GM10248 (cell line): ENCODE measurements at regions not wholly inside any gene's neighbourhood (a gene's known extent, or its start where the extent isn't known, plus 50 kb on each side); places are given as distances from the start of the nearest gene placed in this dataset.

Experiments used
- CTCF ChIA-PET: fragments of 300-600 bp; sonication (Branson Sonifier 250); formaldehyde crosslinking; extraction: SDS; loops from one replicate; lab custom pipeline; 2021; ENCODE audit warnings: antibody characterized with exemption; lab: Yijun Ruan, JAX
- POLR2A ChIA-PET: fragments of 350-650 bp; sonication (Branson Sonifier 250); formaldehyde crosslinking; extraction: SDS; loops from one replicate; lab custom pipeline; 2020; ENCODE audit warnings: antibody characterized with exemption; lab: Yijun Ruan, JAX
- DNase-seq: peaks from one replicate; pipeline ENCODE4 v3.0.0; 2012; ENCODE audit errors: extremely low spot score
- TF ChIP-seq, protein P1 (sequence below): IDR thresholded peaks from 2 replicates; pipeline ENCODE4 v1.5.1; 2012; ENCODE audit warnings: mild to moderate bottlenecking, low read depth; ENCODE audit errors: extremely low read depth, missing control alignments, control extremely low read depth

DNA sequence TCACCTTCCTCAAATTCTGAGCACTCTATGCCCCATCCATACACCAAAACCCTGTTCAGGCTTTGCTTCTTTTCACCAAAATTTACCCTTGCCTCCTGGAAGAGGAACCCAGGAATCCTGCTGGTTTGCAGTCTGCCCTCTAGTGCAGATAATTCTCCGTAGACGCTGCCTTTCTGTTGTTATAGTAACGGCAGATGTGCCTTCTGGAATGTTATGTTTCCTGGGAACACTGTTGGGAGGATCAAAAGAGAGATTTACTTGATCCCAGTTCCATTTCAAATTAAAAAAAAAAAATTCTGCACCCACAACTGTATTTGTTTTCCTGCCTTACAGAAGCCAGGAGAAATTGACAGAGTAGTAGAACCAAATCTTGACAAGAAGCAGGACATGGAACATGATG lies 104.2 kb upstream of the RMST start:
- no peak for DNase-seq
- TF ChIP-seq, protein P1, sequence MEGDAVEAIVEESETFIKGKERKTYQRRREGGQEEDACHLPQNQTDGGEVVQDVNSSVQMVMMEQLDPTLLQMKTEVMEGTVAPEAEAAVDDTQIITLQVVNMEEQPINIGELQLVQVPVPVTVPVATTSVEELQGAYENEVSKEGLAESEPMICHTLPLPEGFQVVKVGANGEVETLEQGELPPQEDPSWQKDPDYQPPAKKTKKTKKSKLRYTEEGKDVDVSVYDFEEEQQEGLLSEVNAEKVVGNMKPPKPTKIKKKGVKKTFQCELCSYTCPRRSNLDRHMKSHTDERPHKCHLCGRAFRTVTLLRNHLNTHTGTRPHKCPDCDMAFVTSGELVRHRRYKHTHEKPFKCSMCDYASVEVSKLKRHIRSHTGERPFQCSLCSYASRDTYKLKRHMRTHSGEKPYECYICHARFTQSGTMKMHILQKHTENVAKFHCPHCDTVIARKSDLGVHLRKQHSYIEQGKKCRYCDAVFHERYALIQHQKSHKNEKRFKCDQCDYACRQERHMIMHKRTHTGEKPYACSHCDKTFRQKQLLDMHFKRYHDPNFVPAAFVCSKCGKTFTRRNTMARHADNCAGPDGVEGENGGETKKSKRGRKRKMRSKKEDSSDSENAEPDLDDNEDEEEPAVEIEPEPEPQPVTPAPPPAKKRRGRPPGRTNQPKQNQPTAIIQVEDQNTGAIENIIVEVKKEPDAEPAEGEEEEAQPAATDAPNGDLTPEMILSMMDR: no peak
- ChIA-PET CTCF (interaction anchor here (1.3 kb wide), 2 partner anchors 10 to 11 kb away, joined by 3 read pairs; no protein-coding TSS in a partner anchor), POLR2A (no interaction called here)

DNA sequence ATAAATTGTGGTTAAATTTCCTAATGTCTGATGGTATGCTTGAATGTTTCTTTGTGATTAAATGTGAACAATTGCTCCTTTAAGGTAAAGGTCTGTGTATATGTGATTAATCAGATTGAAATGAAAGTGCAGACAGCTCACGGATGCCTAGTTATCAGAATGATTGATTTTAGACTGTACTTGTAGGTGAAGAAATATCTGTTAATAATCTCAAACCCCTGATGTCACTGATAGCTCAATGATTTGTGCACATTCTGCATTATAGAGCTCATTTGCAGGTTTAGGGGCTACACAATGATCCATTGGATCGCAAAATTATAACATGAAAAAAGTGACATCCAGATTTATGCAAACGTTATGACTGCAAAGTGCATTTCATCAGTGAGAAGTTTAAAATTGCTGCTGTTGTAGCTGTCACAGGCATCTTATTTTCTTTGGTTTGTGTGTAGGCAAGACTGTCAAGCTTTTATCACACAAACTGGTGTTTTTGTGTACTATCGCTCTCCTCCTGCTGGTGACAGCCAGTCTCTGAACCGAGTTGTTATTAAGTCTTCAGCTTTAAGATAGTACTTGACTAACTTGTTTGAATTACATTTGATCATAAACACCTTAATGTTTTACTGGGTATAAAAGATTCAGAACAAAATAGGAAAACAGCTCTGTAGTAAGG lies 103.4 kb upstream of the RMST start:
- CTCF ChIA-PET: interaction anchor here (0.9 to 1.9 kb wide), 5 partner anchors 9 to 50 kb away, joined by 3 to 5 read pairs (median 3); no protein-coding TSS in a partner anchor
- POLR2A ChIA-PET: no interaction called here
- TF ChIP-seq, protein P1: no peak
- no peak for DNase-seq

DNA sequence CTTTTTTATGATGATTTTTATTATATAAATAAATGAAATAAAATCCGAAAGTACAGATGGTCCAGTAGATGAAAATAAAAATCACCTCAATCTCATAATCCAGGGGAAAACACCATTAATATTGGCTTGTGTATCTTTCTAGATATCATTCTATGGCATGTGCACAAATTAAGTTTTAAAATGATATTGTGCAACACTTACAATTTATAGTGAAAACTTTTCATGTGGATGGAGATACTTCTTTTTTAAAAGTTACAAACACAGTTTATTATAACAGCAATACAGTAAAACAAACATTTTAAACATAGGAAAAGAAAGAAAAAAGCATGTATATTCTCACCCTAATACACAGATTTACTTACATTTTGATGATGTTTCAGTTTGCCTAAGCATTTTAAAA lies 98.9 kb upstream of the RMST start:
- ChIA-PET POLR2A (no interaction called here), CTCF (no interaction called here)
- TF ChIP-seq, protein P1: no peak

DNA sequence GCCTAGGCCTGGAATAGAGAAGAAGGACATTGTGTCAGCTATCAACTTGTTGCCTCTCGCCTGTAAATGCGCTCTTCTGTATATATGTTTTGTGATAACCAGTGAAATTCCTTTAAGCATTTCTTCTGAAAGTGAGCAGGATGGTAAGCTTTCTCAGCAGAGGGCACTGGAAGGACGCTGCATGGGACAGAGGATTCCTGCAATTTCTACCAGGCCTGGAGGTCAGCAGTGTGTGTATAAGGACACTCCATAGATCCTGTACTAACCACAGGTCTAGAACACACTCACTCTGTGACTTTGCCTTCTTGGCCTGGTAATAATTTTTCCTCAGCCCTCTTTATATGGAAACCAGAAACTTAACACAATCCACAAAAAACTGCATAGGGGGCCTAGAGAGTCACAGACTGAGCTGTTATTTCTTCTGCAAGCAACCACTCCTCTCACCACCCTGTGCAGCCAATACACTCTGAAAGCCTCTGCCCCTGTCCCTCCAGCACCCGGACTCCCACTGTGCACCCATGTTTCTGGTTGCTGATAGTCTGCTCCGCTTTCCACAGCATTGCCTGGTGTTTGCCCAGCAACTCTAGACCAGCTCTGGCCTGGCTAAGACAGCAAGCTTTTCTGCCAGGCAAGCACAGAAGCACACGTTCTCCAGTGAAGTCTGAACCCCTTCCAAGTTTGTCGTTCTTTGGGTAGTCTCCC lies 94.0 kb upstream of the RMST start:
- DNase-seq: no peak
- POLR2A ChIA-PET: no interaction called here
- CTCF ChIA-PET: interaction anchor here (1.0 to 1.9 kb wide), 3 partner anchors 10 to 36 kb away, joined by 3 to 5 read pairs (median 3); no protein-coding TSS in a partner anchor
- TF ChIP-seq, protein P1: no peak

More for the DNA sequence above, 98.9 kb upstream of the RMST start:
- DNase-seq: no peak

DNA sequence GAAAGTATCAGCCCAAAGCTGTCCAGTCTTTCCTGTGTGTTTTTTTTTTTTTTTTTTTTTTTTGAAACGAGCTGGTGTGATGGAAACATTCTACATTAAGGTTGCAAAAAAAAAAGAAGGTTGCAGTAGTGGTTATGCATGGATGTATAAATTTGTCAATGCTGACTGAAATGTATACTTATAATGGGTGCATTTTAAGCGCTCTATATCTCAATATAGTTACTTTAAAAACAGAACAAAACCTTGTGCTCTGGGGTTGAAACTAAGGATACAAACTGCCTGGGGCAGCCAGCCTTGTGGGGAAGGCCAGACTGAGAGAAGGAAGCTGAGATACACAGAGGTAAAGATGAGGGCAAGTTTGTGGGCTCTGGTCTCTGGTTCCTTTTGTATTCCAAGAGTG lies 87.3 kb upstream of the RMST start:
- TF ChIP-seq, protein P1: no peak
- DNase-seq: no peak
- POLR2A ChIA-PET: interaction anchor here (0.6 kb wide), 1 partner anchor 38 kb away, joined by 3 read pairs; no protein-coding TSS in a partner anchor
- CTCF ChIA-PET: interaction anchor here (0.7 to 2.2 kb wide), 6 partner anchors 8 to 66 kb away, joined by 3 to 7 read pairs (median 4); no protein-coding TSS in a partner anchor

DNA sequence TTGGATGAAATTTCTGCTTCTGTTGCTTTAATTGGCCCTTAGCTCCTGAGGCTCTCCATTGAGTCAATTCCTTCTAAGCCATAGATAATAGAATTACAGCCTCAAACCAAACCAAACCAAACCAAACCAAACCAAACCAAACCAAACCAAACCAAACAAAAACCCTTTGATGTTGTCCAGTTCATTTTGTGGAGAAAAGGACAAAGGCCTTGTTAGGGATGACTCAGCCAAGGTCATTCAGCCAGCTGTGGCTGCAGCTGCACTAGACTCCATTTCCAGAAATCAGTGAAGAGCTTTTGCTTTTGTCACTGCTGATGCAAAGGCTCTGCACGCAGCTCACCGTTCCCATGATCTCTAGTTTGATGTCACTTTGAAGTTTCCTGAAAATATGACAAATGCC lies 82.2 kb upstream of the RMST start:
- DNase-seq: no peak
- POLR2A ChIA-PET: no interaction called here
- CTCF ChIA-PET: interaction anchor here (1.2 to 2.7 kb wide), 2 partner anchors 12 to 24 kb away, joined by 3 to 12 read pairs; no protein-coding TSS in a partner anchor
- TF ChIP-seq, protein P1: no peak
